GM21515 (cell line): ENCODE measurements at regions not wholly inside any gene's neighbourhood (a gene's known extent, or its start where the extent isn't known, plus 50 kb on each side); places are given as distances from the start of the nearest gene placed in this dataset.
"Not testable (repeated sequence)": the region's sequence is repeated elsewhere in the genome, so short reads cannot be mapped to it uniquely, and the experiment has no call there.

Source experiments
- ATAC-seq: cut with Tn5 transposase; IDR thresholded peaks from one replicate; pipeline ENCODE4 v1.9.1; 2021; ENCODE audit not compliant: unreplicated experiment

GRCh38 chr7:14973712-14974428 lies 71.3 kb upstream of the DGKB start:
- no peak for ATAC-seq

- ATAC-seq: not testable (repeated sequence)
Observed at GRCh38 chr7:14971678-14972077, 69.1 kb upstream of the DGKB start.

GRCh38 chr7:14967376-14967775 lies 64.8 kb upstream of the DGKB start:
- ATAC-seq: not testable (repeated sequence)

GRCh38 chr7:14962778-14963177 lies 60.2 kb upstream of the DGKB start:
- no peak for ATAC-seq

GRCh38 chr7:14960721-14961120 lies 58.2 kb upstream of the DGKB start:
- no peak for ATAC-seq

GRCh38 chr7:14959339-14959738 lies 56.8 kb upstream of the DGKB start:
- no peak for ATAC-seq

- ATAC-seq: no peak
Observed at GRCh38 chr7:14954035-14954434, 51.5 kb upstream of the DGKB start.
